ENCODE measurements at regions not wholly inside any gene's neighbourhood (a gene's known extent, or its start where the extent isn't known, plus 50 kb on each side); places are given as distances from the start of the nearest gene placed in this dataset.

DNA sequence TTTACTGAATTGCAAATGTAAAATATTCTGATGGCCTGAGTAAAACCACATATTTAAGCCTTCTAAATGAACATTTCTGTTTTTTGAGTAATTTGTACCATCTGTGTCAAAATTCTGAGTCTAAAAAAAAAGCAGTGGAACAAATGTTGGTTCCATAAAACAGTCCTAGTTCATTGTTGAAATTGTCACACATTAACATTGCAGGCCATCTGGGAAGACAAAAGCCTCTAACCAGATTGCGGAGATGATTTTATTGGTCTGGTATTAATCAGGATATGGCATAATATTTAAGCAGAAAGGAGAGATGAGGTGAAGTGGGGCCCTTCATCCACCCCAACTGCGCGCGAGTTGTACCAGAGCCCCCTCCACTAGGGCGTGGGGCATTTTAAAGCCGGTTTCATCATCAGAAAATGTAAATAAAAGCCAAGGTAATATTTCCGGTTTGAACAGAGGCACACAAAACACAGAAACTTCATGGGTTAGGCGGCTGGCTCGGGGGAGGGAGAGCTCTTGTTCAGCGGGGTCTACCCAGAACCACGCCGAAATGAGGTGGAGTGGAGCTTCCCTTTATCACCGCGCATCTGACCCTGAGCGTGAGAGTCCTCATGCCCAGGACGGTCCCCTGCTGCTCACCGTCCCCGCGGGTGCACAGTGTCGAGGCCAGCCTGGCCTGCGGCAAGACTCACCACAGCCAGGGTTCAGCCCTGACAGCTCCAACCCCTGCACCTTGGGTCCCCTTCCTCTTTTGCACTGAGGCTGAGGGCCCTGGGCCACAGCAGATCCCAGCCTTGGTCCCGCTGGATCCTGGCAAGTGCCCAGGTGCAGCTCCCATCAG is 169.2 kb downstream of the URI1 start:
- TF ChIP-seq, protein P1, sequence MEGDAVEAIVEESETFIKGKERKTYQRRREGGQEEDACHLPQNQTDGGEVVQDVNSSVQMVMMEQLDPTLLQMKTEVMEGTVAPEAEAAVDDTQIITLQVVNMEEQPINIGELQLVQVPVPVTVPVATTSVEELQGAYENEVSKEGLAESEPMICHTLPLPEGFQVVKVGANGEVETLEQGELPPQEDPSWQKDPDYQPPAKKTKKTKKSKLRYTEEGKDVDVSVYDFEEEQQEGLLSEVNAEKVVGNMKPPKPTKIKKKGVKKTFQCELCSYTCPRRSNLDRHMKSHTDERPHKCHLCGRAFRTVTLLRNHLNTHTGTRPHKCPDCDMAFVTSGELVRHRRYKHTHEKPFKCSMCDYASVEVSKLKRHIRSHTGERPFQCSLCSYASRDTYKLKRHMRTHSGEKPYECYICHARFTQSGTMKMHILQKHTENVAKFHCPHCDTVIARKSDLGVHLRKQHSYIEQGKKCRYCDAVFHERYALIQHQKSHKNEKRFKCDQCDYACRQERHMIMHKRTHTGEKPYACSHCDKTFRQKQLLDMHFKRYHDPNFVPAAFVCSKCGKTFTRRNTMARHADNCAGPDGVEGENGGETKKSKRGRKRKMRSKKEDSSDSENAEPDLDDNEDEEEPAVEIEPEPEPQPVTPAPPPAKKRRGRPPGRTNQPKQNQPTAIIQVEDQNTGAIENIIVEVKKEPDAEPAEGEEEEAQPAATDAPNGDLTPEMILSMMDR (IDR thresholded peaks at IDR 0.05): no peak
- no peak for TF ChIP-seq POLR2A (IDR thresholded peaks at IDR 0.05)
